HUDEP-2 (cell line): ENCODE measurements at regions not wholly inside any gene's neighbourhood (a gene's known extent, or its start where the extent isn't known, plus 50 kb on each side); places are given as distances from the start of the nearest gene placed in this dataset.
"Not testable (repeated sequence)": the region's sequence is repeated elsewhere in the genome, so short reads cannot be mapped to it uniquely, and the experiment has no call there.

ENCODE experiments used
- DNase-seq, 76 experiments: peaks; one replicate each; lab custom pipeline; 2025; ENCODE audit not compliant: unreplicated experiment in 76 of 76; lab: John Stamatoyannopoulos, UW

DNA sequence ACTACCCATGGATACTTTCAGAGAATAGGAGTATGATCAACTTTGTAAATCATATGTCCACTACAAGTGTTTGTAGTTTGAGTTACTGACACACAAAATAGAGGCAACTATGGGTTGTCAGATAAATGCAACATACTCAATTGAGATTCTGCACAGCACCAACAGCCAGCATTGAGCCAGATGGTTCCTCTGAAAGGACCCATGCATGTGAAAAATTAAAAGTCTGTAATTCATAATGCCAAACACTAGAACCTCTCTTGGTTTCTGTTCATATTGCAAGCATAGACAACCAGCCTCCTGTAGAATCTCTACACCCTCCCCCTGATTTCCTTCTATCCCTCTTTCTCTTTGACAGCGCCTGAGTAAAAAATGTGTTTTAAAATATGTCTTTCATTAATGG lies 831.0 kb downstream of the C12orf50 start:
- no peak for DNase-seq

DNA sequence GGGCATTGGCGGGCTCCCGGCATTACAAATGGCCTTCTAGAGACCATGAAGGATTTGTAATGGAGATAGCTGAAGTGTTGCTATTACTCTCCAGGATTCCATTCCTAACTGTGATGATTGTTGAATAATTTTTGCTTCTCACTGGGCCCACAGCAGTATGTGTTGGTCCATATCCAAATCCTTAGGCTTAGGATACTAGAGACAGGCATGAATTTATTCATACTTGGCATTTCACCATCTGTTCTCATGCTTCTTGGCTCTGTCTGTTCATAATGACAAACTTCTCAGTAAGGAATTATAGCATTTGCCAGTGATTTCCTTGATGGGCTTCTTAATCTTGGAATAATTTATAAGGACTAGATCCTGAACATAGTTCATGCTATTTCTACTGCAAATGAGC lies 832.9 kb downstream of the C12orf50 start:
- DNase-seq: no peak

DNA sequence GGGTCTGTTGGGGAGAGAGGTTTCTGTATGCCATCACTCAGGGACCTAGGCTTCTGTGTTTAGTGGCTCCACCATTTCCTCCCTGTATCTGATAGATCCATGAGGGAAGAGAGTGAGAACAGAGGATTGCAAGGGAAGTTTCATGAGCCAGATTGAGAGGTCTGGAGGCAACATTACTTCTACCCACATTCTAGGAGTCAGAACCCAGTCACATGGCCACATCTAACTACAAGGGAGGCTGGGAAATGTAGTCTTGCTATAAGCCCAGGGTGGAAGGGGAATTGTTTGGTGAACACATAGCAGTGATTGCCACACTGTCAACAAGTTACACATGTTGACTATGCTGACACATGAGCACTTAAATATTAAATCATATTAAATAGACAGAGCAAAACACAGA lies 834.8 kb downstream of the C12orf50 start:
- DNase-seq: not testable (repeated sequence)

DNA sequence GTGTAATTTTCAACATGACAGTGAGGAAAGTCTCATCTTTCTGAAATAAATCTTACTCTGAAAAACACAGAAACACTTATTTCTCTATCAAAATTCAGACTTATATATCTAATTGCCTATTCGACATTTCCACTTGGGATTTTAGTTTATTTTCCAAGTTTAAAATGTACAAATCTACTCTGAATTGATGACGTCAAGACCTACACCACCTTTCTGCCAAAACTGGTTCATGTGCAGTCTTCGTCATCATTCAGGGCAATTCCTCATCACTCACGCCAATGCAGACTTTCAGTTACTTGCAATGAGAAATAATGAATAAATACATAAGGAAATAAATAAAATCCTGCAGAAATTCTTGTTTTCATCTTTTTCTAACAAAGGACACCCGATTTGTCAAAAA lies 843.8 kb downstream of the C12orf50 start:
- no peak for DNase-seq

DNA sequence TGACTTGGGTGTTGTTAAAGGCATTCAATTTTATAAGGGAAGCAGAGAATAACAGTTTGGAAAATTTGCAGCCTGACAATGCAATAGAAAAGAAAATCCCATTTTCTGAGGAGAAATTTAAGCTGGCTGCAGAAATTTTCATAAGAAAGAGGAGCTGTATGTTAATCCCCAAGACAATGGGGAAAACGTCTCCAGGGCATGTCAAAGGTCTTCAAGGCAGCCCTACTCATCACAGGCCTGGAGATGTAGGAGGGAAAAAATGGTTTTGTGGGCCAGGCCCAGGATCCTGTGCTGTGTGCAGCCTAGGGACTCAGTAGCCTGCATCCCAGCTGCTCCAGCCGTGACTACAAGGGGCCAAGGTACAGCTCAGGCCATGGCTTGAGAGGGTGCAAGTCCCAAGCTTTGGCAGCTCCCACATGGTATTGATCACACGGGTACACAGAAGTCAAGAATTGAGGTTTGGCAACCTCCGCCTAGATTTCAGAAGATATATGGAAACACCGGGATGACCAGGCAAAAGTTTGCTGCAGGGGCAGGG lies 846.4 kb downstream of the C12orf50 start:
- no peak for DNase-seq

DNA sequence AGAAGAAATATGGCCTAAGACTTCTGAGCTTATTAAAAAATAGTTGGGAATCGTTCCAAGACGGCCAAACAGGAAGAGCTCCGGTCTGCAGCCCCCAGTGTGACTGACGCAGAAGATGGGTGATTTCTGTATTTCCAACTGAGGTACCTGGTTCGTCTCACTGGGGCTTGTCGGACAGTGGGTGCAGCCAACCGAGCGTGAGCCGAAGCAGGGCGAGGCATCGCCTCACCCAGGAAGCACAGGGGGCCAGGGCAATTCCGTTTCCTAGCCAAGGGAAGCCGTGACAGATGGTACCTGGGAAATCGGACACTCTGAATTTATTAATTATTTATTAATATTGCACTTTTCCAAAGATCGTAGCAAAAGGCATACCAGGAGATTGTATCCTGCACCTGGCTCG lies 857.8 kb downstream of the C12orf50 start:
- DNase-seq: no peak

DNA sequence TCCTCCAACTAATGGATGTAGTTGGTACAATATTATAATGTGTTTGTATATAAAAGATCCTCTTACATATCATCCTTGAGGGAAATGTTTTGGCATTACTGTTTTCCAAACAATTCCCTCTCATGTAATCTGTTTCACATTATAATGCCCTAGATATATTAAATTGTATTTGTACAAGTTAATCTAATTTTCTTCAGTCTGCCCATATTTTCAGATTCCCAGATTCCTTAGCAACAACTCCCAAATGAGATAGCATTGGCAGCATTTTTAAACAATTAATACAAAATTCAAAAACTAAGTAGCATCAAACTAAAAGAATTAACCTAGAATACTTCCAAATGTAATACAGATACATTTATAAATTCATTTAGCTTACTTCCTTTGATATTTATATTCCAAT lies 860.2 kb downstream of the C12orf50 start:
- DNase-seq: no peak

DNA sequence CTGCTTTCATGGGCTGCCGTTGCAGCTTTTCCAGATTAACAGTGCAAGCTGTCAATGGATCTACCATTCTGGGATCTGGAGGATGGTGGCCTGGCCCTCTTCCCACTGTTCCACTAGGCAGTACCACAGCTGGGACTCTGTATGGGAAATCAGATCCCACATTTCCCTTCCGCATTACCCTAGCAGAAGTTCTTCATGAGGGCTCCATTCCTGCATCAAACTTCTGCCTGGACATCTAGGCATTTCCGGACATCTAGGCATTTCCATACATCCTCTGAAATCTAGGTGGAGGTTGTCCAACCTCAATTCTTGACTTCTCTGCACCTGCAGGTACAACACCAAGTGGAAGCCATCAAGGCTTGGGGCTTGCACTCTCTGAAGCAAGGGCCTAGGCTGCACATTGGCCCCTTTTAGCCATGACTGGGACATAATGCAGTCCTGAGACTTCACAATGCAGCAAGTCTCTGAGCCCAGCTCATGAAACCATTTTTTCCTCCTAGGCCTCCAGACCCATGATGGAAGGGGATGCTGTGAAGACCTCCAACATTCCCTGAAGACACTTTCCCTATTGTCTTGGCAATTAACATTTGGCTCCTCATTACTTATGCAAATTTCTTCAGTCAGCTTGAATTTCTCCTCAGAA lies 863.3 kb downstream of the C12orf50 start:
- no peak for DNase-seq

DNA sequence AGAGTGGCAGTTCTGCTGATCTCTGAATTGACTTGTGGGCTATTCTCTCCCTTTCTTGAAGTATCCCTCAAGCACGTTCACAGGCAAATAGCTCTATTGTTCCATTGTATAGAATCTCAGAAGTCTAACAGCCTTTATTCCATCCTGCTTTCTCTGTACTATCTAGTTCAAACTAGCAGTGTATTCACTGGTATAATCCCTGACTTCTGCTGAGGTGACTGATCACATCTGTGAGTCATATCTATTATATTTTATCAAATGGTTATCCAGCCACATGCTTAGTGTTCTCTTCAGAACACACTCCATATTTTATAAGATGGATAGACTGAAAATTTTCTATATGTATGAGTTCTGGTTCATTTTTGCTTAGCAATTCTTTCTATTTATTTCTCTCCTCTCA lies 866.1 kb downstream of the C12orf50 start:
- DNase-seq: no peak

DNA sequence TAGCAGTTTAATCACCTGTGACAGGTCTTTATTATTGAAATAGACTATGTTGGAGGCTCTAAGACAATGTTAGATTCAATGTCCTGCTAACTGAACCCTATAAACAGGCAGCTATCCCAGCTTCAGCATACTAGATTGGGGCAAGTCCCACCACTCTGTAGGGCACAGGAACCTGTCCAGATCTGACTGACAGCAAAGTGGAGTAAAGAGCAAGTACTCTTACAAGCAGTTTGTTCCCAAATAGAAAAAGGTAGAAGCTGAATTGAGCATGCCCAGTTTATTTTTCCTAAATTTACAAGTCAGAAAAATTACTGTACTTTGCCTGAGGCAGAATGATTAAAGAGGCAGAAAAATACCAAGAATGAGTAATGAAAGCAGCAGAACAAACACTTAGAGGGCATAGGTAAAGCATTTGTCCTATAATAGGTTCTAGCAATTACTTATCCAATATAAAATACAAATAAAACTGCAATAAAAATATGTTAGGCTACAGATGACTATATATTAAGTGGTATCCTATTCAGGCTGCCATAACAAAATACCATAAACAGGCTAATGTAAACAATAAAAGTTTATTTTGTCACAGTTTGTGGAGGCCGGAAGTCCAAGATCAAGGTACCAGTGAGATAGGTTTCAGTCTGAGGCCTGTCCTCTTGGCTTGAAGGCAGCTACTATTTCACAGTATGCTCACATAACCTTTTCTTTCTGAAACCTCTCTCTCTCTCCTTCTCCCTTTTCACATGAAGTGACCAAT lies 868.2 kb downstream of the C12orf50 start:
- DNase-seq: no peak

DNA sequence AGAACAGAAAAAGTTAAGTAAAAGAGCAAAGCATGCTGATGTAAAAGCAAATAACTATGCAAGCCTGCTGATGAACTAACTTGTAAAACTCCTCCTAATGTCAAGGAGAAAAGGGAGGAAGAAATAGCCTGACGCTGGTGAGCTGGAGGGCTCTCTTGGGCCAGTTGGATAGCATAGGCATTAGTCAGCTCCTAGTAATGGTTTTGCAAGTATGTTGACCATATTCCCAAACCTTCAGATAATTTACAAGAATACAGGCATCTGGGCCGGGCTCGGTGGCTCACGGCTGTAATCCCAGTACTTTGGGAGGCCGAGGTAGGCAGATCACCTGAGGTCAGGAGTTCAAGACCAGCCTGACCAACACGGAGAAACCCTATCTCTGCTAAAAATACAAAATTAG lies 871.4 kb downstream of the C12orf50 start:
- DNase-seq: no peak

DNA sequence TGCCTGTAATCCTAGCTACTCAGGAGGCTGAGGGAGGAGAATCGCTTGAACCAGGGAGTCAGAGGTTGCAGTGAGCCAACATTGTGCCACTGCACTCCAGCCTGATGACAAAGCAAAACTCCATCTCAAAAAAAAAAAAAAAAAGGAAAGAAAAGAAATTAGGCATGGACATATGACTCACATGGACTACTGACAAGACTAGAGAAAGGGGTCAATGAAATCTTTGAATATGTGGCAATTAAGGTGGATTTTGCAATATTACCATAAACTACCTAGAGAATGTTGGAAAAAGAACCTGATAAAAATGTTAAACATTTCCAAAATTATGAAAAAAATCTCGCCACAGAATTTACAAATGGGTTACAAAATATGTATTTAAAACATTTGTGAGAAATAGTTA lies 873.6 kb downstream of the C12orf50 start:
- no peak for DNase-seq

DNA sequence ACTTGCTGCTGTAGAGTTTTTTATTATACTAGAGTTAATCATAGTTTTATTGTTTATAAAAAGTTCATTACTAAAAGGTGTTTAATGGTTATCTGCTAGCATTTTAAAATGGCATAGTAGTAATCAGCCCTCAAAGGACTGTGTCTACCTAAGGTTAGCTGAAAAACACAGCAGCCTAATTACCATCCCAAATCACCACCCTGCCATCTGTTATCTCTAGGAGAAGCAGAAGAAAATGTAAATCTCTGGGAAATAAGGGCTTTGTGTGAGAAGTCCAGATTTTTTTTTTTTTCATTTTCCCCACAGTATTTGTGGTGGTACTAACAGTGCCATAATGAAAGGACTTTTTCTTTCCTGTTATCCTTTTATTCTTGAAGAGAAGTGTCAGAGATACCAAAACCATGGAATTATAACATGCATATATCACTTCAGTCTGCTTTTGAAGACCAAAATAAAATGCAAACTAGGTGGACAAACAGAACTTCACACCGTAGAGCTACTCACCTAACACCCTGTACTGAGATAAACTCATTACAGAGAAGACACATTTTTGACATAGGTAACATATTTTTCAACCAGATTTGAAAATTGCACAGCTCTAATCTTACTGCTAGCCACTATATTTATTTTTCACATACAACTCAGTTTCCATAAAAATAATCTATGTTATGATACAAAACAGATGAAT lies 876.2 kb downstream of the C12orf50 start:
- no peak for DNase-seq

DNA sequence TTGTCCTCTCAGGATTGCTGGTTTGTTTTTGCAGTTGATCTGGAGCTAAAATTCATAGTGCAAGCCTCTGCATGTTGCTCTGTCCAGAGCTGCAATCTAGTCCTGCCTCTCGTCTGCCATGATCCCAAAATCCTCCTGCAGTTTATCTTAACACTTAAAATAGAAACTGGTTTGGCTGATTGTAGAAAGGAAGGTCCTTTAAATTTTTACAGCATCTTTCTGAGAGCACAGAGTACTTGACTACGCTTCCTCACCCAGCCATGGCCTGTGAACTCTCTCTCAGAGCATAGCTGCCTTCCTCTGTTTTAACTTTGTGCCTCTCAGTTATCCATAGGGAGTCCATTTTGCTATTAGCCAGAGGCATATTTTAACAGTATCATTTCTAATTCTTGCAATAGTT lies 877.1 kb downstream of the C12orf50 start:
- DNase-seq: no peak

DNA sequence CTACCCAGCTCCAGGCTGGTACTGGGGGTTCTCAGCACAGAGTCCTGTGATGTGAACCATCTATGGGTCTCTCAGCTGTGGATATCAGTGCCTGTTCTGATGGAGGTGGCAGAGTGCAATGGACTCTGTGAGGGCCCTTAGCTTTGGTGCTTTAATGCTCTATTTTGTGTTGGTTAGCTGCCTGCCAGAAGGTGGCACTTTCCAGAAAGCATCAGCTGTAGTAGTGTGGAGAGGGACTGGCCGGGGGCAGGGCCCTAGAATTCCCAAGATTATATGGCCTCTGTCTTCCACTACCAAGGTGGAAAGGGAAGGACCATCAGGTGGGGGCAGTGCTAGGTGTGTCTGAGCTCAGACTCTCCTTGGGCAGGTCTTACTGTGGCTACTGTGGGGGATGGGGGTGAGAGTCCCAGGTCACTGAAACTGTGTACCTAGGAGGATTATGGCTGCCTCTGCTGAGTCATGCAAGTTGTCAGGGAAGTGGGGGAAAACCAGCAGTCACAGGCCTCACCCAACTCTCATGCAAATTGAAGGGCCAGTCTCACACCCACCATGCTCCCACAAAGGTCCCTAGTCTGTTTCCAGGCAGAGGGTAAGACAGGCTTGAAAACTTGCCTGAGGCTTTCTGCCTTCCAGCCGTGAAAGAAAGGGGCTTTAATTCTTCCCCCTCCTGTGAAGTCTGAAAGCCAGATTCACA lies 878.1 kb downstream of the C12orf50 start:
- DNase-seq: no peak

DNA sequence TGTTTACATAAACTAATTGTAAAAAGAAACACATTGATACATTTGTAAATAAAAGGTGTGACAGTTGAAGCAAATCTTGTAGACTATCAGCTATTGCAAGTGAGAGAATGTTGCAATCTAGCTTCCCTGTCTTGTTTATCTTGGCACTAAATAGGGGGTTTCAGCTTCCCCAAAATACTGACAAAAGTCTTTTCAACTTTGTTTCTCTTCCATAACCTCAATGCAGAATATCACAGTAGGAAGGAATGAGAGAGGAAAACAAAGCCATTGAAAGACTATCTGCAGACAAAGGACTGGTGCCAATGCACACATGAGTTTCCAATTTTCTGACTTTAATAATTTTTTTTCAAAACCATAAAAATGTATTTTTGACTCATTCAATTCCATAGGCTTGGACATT lies 886.2 kb upstream of the MGAT4C start:
- DNase-seq: no peak

DNA sequence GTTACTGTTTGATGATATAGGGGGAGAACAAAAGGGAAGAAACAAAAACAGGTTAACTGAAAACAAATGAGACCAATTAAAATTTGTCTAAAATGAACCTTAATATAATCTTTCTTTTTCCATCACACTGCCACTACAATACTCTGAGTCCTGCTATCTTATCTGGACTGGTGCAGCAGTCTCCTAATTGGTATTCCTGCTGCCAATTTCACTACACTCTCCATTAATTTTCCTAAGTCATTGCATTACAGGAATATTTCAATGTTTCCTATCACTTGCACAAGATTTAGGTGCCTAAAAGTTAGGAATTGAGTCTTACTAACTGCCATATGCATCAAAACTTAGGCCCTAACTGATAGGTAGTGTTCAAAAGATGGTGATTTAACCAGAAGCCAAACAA lies 884.9 kb upstream of the MGAT4C start:
- DNase-seq: no peak

DNA sequence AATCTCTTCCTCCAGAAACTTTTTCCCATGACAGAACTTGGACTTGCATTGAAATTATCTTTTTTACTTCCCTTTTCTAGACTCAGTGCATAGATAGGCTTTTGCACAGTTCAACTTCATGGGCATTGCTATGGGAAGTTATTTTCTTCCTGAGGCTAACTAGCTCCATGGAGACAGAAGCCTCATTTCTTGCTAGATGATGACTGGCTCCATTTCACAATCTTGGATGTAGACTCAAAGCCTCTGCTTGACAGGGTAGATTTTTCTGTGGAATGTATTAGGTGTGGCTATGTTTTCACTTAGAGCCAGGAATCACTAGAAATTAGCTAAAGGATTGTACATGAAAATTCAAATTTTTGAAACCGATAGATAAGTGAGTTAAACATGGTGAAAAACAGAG lies 884.1 kb upstream of the MGAT4C start:
- DNase-seq: no peak

DNA sequence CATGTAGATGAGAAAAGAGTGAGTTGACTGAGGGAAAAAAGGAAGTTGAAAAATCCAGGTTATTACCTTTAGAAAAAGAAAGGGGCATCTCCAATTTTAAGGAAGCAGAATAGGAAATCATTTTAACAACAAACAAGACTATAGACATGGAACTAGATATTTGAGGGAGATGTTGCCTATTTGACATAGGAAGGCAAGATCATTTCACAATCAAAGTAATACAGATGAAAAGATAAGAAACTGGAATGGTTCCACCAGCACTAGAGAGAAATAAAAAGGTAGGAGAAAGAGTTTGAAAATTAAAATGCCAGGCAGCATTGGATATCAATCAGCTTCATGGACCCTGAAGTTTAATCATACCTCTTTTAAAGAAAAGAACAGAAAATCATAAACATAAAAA lies 881.0 kb upstream of the MGAT4C start:
- DNase-seq: no peak

DNA sequence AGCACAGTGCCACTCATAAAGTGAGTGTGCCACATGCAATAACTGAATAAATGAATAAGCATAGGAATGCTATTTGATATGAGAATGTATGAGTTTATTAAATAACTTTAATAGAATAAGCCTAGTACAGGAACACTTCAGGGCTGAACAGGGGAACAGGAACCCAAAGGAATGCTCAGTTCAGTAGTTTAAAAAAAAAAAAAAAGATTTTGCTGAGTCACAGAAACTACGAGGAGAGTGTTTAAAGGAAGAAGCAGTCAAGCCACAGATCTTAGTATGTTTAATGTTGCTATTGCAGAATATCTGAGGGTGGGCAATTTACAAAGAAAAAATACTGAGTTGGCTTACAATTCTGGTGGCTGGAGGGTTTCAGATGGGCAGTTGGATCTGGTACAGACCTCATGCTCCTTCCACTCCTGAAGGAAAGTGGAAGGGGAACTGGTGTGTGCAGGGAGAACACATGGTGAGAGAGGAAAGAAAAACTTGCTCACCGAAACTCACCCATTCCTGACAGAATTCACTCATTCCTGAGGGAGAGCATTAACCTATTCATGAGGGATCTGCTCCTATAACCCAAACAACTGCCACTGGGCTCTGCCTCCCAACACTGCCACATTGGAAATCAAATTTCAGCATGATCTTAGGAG lies 880.3 kb upstream of the MGAT4C start:
- no peak for DNase-seq

DNA sequence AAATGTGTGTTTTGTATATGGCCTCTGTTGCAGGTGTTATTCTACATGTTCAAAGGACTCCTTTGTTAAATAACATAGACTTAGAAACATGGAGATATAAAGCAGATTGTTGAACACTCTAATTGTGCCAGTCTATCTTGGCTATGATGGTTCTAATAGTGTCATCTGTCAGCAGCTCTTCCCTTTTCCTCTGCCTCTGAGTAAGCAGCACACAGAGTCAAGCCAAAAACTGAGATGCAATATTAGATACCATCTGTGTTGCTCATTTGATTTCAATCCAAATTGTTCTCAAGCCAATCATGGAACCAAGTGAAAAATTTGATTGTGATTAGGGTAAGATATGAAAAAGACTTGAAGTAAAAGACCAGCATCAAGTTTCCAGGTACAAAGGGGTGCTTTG lies 871.1 kb upstream of the MGAT4C start:
- no peak for DNase-seq
